Body of pancreas (tissue), 4 donors: ENCODE measurements at regions not wholly inside any gene's neighbourhood (a gene's known extent, or its start where the extent isn't known, plus 50 kb on each side); places are given as distances from the start of the nearest gene placed in this dataset.

Experiments
- ATAC-seq: fragments of 150-250 bp; one replicate; pipeline ENCODE4 v1.9.1; 2016
- DNase-seq, 4 donors: peaks; one replicate each; pipeline ENCODE4 v3.0.0-alpha.2; 2019
- H3K27ac ChIP-seq, 4 donors: fragments of 200-600 bp; sonication (generic); 1 replicate in 3 of 4; 2 replicates in 1 of 4; pipeline versions ENCODE4 v1.5.1 to v1.6.1; 2016 to 2019; ENCODE audit warnings: mild to moderate bottlenecking in 1 of 4, mixed read lengths in 1 of 4, moderate library complexity in 1 of 4
- H3K27me3 ChIP-seq, 2 donors: fragments of 200-600 bp; sonication (generic); one replicate each; pipeline ENCODE4 v1.6.0; 2016; ENCODE audit warnings: mild to moderate bottlenecking in 1 of 2
- H3K36me3 ChIP-seq, 2 donors: fragments of 200-600 bp; sonication (generic); replicated peaks in 1 of 2; 2 replicates each; pipeline ENCODE4 v1.5.1; 2016; ENCODE audit warnings: low read depth in 2 of 2; ENCODE audit not compliant: insufficient read depth in 1 of 2
- H3K4me1 ChIP-seq: fragments of 200-600 bp; sonication (generic); one replicate; pipeline ENCODE4 v1.6.0; 2016
- H3K4me3 ChIP-seq, 2 donors: fragments of 200-600 bp; sonication (generic); 1 replicate in 1 of 2; 2 replicates in 1 of 2; pipeline ENCODE4 v1.5.1; 2016 to 2019
- H3K9me3 ChIP-seq, 3 donors: fragments of 200-600 bp; sonication (generic); 1 replicate in 2 of 3; 2 replicates in 1 of 3; pipeline ENCODE4 v1.5.1; 2016
- CTCF ChIP-seq, 7 experiments: fragments of 450-650 bp in 4 of 7; fragments of 200-600 bp in 3 of 7; sonication (generic) in 3 of 7; IDR thresholded peaks; one replicate each; pipeline ENCODE4 v1.5.1; 2016 to 2019; ENCODE audit warnings: antibody characterized with exemption in 7 of 7
- POLR2A ChIP-seq, 3 donors: fragments of 450-650 bp; IDR thresholded peaks; one replicate each; pipeline ENCODE4 v1.6.1; 2016; ENCODE audit warnings: antibody characterized with exemption in 3 of 3, mild to moderate bottlenecking in 2 of 3
- WGBS, 2 donors: methylation state at CpG; one replicate each; pipeline ENCODE4 v1.1.5; 2017; 5-methylcytosine and 5-hydroxymethylcytosine counted together
- intact Hi-C: fragments of 100-400 bp; cut with DNase I; formaldehyde crosslinking; loops from one replicate; pipeline ENCODE4 v1.15.1; 2023

DNA sequence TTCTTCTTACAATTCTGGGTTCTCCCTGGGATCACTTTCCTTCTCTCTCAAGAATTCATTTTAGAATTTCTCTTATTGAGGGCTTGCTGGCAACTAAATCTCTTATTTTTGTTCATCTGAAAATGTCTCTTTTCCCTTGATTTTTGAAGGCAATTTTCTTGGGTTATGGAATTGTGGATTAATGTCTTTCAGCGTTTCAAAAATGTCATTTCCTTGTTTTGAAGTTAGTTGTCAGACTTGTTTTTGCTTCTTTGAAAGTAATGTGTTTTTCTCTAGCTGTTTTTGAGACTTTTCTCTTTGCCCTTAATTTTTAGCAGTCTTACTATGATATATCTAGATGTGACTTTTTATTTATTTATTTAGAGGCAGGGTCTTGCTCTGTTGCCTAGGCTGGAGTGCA is 205.7 kb downstream of the CHIC2 start:
- no peaks in the 10 kb centered on the region for H3K4me1 ChIP-seq
- H3K4me3 ChIP-seq: no peak overlapping the region
- no peak overlapping the region for H3K27ac ChIP-seq
- ATAC-seq (no peak), DNase-seq (no peak)
- H3K27me3 ChIP-seq: no peaks in the 10 kb centered on the region
- WGBS, 2 donors: 54 to 70% methylated on average over 1 of the region's 1 CpG
- TF ChIP-seq CTCF (IDR thresholded peaks at IDR 0.05) (no peak), POLR2A (IDR thresholded peaks at IDR 0.05) (no peak)
- H3K9me3 ChIP-seq: no peaks in the 10 kb centered on the region
- no peaks in the 10 kb centered on the region for H3K36me3 ChIP-seq
- intact Hi-C loops: no loop called here

- Histone ChIP-seq H3K27ac (no peak overlapping the region), H3K9me3 (no peaks in the 10 kb centered on the region), H3K27me3 (no peaks in the 10 kb centered on the region), H3K4me1 (no peaks in the 10 kb centered on the region), H3K36me3 (no peaks in the 10 kb centered on the region), H3K4me3 (no peak overlapping the region)
- 62 to 75% methylated on average over 6 of the region's 6 CpGs for WGBS, 2 donors
- ATAC-seq: peak; percentile 55
- TF ChIP-seq CTCF (IDR thresholded peaks at IDR 0.05) (no peak), POLR2A (IDR thresholded peaks at IDR 0.05) (no peak)
- intact Hi-C loops: no loop called here
- peak in 1 of 4 donors; percentile 29 for DNase-seq
Observed at GRCh38 chr4:53855581-53856250, 208.7 kb downstream of the CHIC2 start.

DNA sequence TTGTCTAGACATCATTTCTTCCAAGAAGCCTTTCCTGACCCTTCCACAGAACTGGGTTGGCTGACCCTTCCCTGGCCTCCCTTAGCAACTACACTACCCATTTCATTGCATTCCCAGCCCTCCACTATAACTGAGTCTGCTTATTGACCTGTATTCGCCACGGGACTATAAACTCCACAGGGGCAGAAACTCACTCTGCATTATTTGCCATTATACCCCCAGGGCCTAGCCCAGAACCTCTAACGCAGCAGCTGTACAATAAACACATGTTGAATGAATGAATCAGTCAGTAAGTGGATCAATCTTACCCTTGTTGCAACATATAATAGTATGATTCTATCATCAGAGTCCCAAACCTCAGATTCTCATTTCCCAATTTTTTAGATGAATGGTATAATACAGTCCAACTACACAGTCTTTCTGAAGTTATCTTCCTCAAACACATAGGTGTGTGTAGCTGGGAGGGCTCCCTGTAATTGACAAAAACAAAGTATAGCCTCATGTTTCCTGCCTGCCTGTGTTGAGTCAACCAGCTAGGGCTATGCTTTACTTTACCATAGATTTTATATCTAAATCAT is 209.3 kb downstream of the CHIC2 start:
- ATAC-seq (peak; percentile 30), DNase-seq (no peak)
- Histone ChIP-seq H3K4me1 (no peaks in the 10 kb centered on the region), H3K27me3 (no peaks in the 10 kb centered on the region), H3K4me3 (no peak overlapping the region), H3K36me3 (no peaks in the 10 kb centered on the region), H3K9me3 (no peaks in the 10 kb centered on the region), H3K27ac (no peak overlapping the region)
- no peak for TF ChIP-seq CTCF (IDR thresholded peaks at IDR 0.05)
- no peak for TF ChIP-seq POLR2A (IDR thresholded peaks at IDR 0.05)
- intact Hi-C loops: no loop called here
- WGBS, 2 donors: 73 to 77% methylated on average over 3 of the region's 3 CpGs

GRCh38 chr4:53852343-53852742 is 212.1 kb downstream of the CHIC2 start:
- intact Hi-C loops: no loop called here
- H3K4me1 ChIP-seq: peaks cover 5% of the 10 kb centered on the region
- TF ChIP-seq POLR2A (IDR thresholded peaks at IDR 0.05): no peak
- TF ChIP-seq CTCF (IDR thresholded peaks at IDR 0.05): no peak
- DNase-seq: no peak
- no peaks in the 10 kb centered on the region for H3K36me3 ChIP-seq
- no peaks in the 10 kb centered on the region for H3K27me3 ChIP-seq
- no peak overlapping the region for H3K27ac ChIP-seq
- no peak for ATAC-seq
- no peak overlapping the region for H3K4me3 ChIP-seq
- WGBS, 2 donors: 48 to 58% methylated on average over 5 of the region's 5 CpGs
- H3K9me3 ChIP-seq: no peaks in the 10 kb centered on the region

GRCh38 chr4:53847965-53848364 is 216.4 kb downstream of the CHIC2 start:
- ATAC-seq: no peak
- Histone ChIP-seq H3K9me3 (no peaks in the 10 kb centered on the region), H3K36me3 (no peaks in the 10 kb centered on the region), H3K4me3 (no peak overlapping the region), H3K27me3 (no peaks in the 10 kb centered on the region), H3K4me1 (peaks cover 5% of the 10 kb centered on the region), H3K27ac (no peak overlapping the region)
- intact Hi-C loops: no loop called here
- no peak for TF ChIP-seq CTCF (IDR thresholded peaks at IDR 0.05)
- TF ChIP-seq POLR2A (IDR thresholded peaks at IDR 0.05): no peak
- DNase-seq: no peak
